ENCODE measurements at regions not wholly inside any gene's neighbourhood (a gene's known extent, or its start where the extent isn't known, plus 50 kb on each side); places are given as distances from the start of the nearest gene placed in this dataset.

GRCh38 chr13:24080134-24080533 lies 80.4 kb upstream of the SPATA13 start:
- no peak for DNase-seq (ENCODE audit: low spot score)

- no peak for DNase-seq (ENCODE audit: low spot score)
These were observed 79.1 kb upstream of the SPATA13 start for GRCh38 chr13:24081387-24081786.

GRCh38 chr13:24083141-24083540 lies 77.4 kb upstream of the SPATA13 start:
- DNase-seq (ENCODE audit: low spot score): no peak

- DNase-seq (ENCODE audit: low spot score): no peak
These were observed 76.6 kb upstream of the SPATA13 start for GRCh38 chr13:24083722-24084421.

- DNase-seq (ENCODE audit: low spot score): no peak
These were observed 74.9 kb upstream of the SPATA13 start for GRCh38 chr13:24085662-24086061.

- DNase-seq (ENCODE audit: low spot score): no peak
These were observed 73.9 kb upstream of the SPATA13 start for GRCh38 chr13:24086642-24087041.

- no peak for DNase-seq (ENCODE audit: low spot score)
These were observed 72.8 kb upstream of the SPATA13 start for GRCh38 chr13:24087605-24088225.

GRCh38 chr13:24090049-24090448 lies 70.5 kb upstream of the SPATA13 start:
- no peak for DNase-seq (ENCODE audit: low spot score)

GRCh38 chr13:24091080-24091479 lies 69.4 kb upstream of the SPATA13 start:
- no peak for DNase-seq (ENCODE audit: low spot score)

GRCh38 chr13:24092108-24092507 lies 68.4 kb upstream of the SPATA13 start:
- no peak for DNase-seq (ENCODE audit: low spot score)

- no peak for DNase-seq (ENCODE audit: low spot score)
These were observed 67.5 kb upstream of the SPATA13 start for GRCh38 chr13:24093047-24093446.

- DNase-seq (ENCODE audit: low spot score): no peak
These were observed 63.9 kb upstream of the SPATA13 start for GRCh38 chr13:24096659-24097058.

- DNase-seq (ENCODE audit: low spot score): no peak
These were observed 63.5 kb upstream of the SPATA13 start for GRCh38 chr13:24097064-24097463.

- DNase-seq (ENCODE audit: low spot score): no peak
These were observed 62.9 kb upstream of the SPATA13 start for GRCh38 chr13:24097667-24098066.

GRCh38 chr13:24099490-24099889 lies 61.0 kb upstream of the SPATA13 start:
- DNase-seq (ENCODE audit: low spot score): no peak

GRCh38 chr13:24100188-24100587 lies 60.3 kb upstream of the SPATA13 start:
- no peak for DNase-seq (ENCODE audit: low spot score)

GRCh38 chr13:24103782-24104372 lies 56.6 kb upstream of the SPATA13 start:
- DNase-seq (ENCODE audit: low spot score): no peak

GRCh38 chr13:24104723-24105122 lies 55.8 kb upstream of the SPATA13 start:
- DNase-seq (ENCODE audit: low spot score): no peak

- no peak for DNase-seq (ENCODE audit: low spot score)
These were observed 54.1 kb upstream of the SPATA13 start for GRCh38 chr13:24106429-24106828.

- no peak for DNase-seq (ENCODE audit: low spot score)
These were observed 52.4 kb upstream of the SPATA13 start for GRCh38 chr13:24107955-24108614.

- DNase-seq (ENCODE audit: low spot score): no peak
These were observed 51.9 kb upstream of the SPATA13 start for GRCh38 chr13:24108615-24108965.

- DNase-seq (ENCODE audit: low spot score): no peak
These were observed 50.5 kb upstream of the SPATA13 start for GRCh38 chr13:24110011-24110410.

Data from SK-N-DZ (cell line).